H9 (cell line): ENCODE measurements at regions not wholly inside any gene's neighbourhood (a gene's known extent, or its start where the extent isn't known, plus 50 kb on each side); places are given as distances from the start of the nearest gene placed in this dataset.
A peak's percentile ranks its signal among the peaks of the same experiment; 100 is the strongest.

Experiments used
- DNase-seq: peaks from one replicate; pipeline ENCODE4 v3.0.0-alpha.2; 2017
- H2AFZ ChIP-seq: one replicate; pipeline ENCODE4 v1.6.1; 2013; ENCODE audit warnings: mild to moderate bottlenecking, low read length, control low read depth, moderate library complexity
- H2AK5ac ChIP-seq: 2 replicates; pipeline ENCODE4 v1.6.1; 2013; ENCODE audit warnings: low read length, control low read depth, mixed read lengths; ENCODE audit not compliant: insufficient read length
- H2BK120ac ChIP-seq: one replicate; pipeline ENCODE4 v1.6.1; 2013; ENCODE audit warnings: low read depth, mild to moderate bottlenecking, low read length, control low read depth, inconsistent platforms; ENCODE audit not compliant: poor library complexity, severe bottlenecking
- H2BK12ac ChIP-seq: 2 replicates; pipeline ENCODE4 v1.6.1; 2013; ENCODE audit warnings: low read length, control low read depth, mixed read lengths, low read depth; ENCODE audit not compliant: insufficient read length
- H2BK15ac ChIP-seq: 2 replicates; pipeline ENCODE4 v1.6.1; 2013; ENCODE audit warnings: low read depth, low read length, control low read depth
- H2BK20ac ChIP-seq: one replicate; pipeline ENCODE4 v1.6.1; 2013; ENCODE audit warnings: low read depth, mild to moderate bottlenecking, low read length, control low read depth, inconsistent platforms; ENCODE audit not compliant: poor library complexity, severe bottlenecking
- H2BK5ac ChIP-seq: 2 replicates; pipeline ENCODE4 v1.6.1; 2013; ENCODE audit warnings: low read length, control low read depth, mixed read lengths; ENCODE audit not compliant: insufficient read length
- H3K14ac ChIP-seq: 2 replicates; pipeline ENCODE4 v1.6.1; 2013; ENCODE audit warnings: low read length, control low read depth; ENCODE audit not compliant: insufficient read depth
- H3K18ac ChIP-seq: 2 replicates; pipeline ENCODE4 v1.6.1; 2013; ENCODE audit warnings: low read depth, mild to moderate bottlenecking, mixed read lengths, low read length, control low read depth; ENCODE audit not compliant: insufficient read length
- H3K23ac ChIP-seq: 2 replicates; pipeline ENCODE4 v1.6.1; 2013; ENCODE audit warnings: low read length, control low read depth, mixed read lengths, low read depth; ENCODE audit not compliant: insufficient read length
- H3K23me2 ChIP-seq: 2 replicates; pipeline ENCODE4 v1.6.1; 2013; ENCODE audit warnings: low read depth, mild to moderate bottlenecking, mixed read lengths, low read length, control low read depth; ENCODE audit not compliant: insufficient read length, poor library complexity, severe bottlenecking
- H3K27ac ChIP-seq: 2 replicates; pipeline ENCODE4 v1.5.1; 2013; ENCODE audit warnings: low read length, control low read depth, mixed read lengths, low read depth; ENCODE audit not compliant: insufficient read length
- H3K27me3 ChIP-seq: 2 replicates; pipeline ENCODE4 v1.6.1; 2013; ENCODE audit warnings: low read length, control low read depth, inconsistent platforms; ENCODE audit not compliant: insufficient read depth
- H3K4ac ChIP-seq: 2 replicates; pipeline ENCODE4 v1.6.1; 2013; ENCODE audit warnings: low read depth, mild to moderate bottlenecking, control low read depth, inconsistent platforms, low read length, moderate library complexity
- H3K4me1 ChIP-seq: 2 replicates; pipeline ENCODE4 v1.6.1; 2013; ENCODE audit warnings: low read length, control low read depth, inconsistent platforms; ENCODE audit not compliant: insufficient read depth
- H3K4me2 ChIP-seq: 2 replicates; pipeline ENCODE4 v1.6.1; 2013; ENCODE audit warnings: low read length, control low read depth, mixed read lengths; ENCODE audit not compliant: insufficient read length, insufficient read depth
- H3K56ac ChIP-seq: 2 replicates; pipeline ENCODE4 v1.6.1; 2013; ENCODE audit warnings: low read depth, mild to moderate bottlenecking, mixed read lengths, low read length, control low read depth; ENCODE audit not compliant: insufficient read length
- H3K79me1 ChIP-seq: 2 replicates; pipeline ENCODE4 v1.6.1; 2013; ENCODE audit warnings: low read depth, mild to moderate bottlenecking, moderate library complexity, low read length, control low read depth, inconsistent platforms; ENCODE audit not compliant: insufficient read depth, poor library complexity, severe bottlenecking
- H3K79me2 ChIP-seq: 2 replicates; pipeline ENCODE4 v1.6.1; 2013; ENCODE audit warnings: low read length, control low read depth, inconsistent platforms; ENCODE audit not compliant: insufficient read depth
- H3K9ac ChIP-seq: 2 replicates; pipeline ENCODE4 v1.6.1; 2013; ENCODE audit warnings: low read length, control low read depth, mixed read lengths; ENCODE audit not compliant: insufficient read length; ENCODE audit errors: extremely low read depth
- H3K9me3 ChIP-seq: one replicate; pipeline ENCODE4 v1.6.1; 2013; ENCODE audit warnings: low read depth, low read length, inconsistent platforms; ENCODE audit not compliant: control insufficient read depth
- H3T11ph ChIP-seq: one replicate; pipeline ENCODE4 v1.6.1; 2013; ENCODE audit warnings: mild to moderate bottlenecking, low read length, control low read depth, inconsistent platforms
- H4K20me1 ChIP-seq: one replicate; pipeline ENCODE4 v1.6.1; 2013; ENCODE audit not compliant: control insufficient read depth, insufficient read length, insufficient read depth
- H4K5ac ChIP-seq: 2 replicates; pipeline ENCODE4 v1.6.1; 2013; ENCODE audit warnings: low read depth, mild to moderate bottlenecking, mixed read lengths, low read length, control low read depth; ENCODE audit not compliant: insufficient read length
- H4K8ac ChIP-seq: replicated peaks from 2 replicates; pipeline ENCODE4 v1.6.1; 2013; ENCODE audit warnings: low read length, control low read depth, mixed read lengths, low read depth; ENCODE audit not compliant: insufficient read length
- H4K91ac ChIP-seq: 2 replicates; pipeline ENCODE4 v1.6.1; 2013; ENCODE audit warnings: low read depth, mild to moderate bottlenecking, moderate library complexity, mixed read lengths, low read length, control low read depth; ENCODE audit not compliant: insufficient read length
- H3K27ac Mint-ChIP-seq, 3 experiments: 2 replicates in 2 of 3; 3 replicates in 1 of 3; pipeline ENCODE4 v1.8.0; 2020 to 2021; ENCODE audit warnings: mixed read lengths in 3 of 3, mild to moderate bottlenecking in 1 of 3, moderate library complexity in 1 of 3
- H3K27me3 Mint-ChIP-seq: 2 replicates; pipeline ENCODE4 v1.8.0; 2021; ENCODE audit warnings: low read depth, mild to moderate bottlenecking, moderate library complexity, mixed read lengths
- H3K36me3 Mint-ChIP-seq, 3 experiments: 2 replicates in 2 of 3; 3 replicates in 1 of 3; pipeline ENCODE4 v1.8.0; 2020 to 2021; ENCODE audit warnings: low read depth in 3 of 3, mixed read lengths in 3 of 3; ENCODE audit not compliant: insufficient read depth in 1 of 3
- H3K4me1 Mint-ChIP-seq, 2 experiments: 2 replicates each; pipeline ENCODE4 v1.8.0; 2020; ENCODE audit warnings: mixed read lengths in 2 of 2
- H3K4me3 Mint-ChIP-seq, 2 experiments: 2 replicates in 1 of 2; 3 replicates in 1 of 2; pipeline ENCODE4 v1.8.0; 2020 to 2021; ENCODE audit warnings: mild to moderate bottlenecking in 2 of 2, mixed read lengths in 2 of 2, moderate library complexity in 1 of 2
- H3K9me3 Mint-ChIP-seq, 2 experiments: 2 replicates in 1 of 2; 3 replicates in 1 of 2; pipeline ENCODE4 v1.8.0; 2020; ENCODE audit warnings: mild to moderate bottlenecking in 2 of 2, mixed read lengths in 2 of 2, moderate library complexity in 1 of 2
- CTCF ChIP-seq: fragments of 200-600 bp; sonication (generic); conservative IDR thresholded peaks from 3 replicates; pipeline ENCODE4 v1.8.0; 2021; ENCODE audit warnings: antibody characterized with exemption, mild to moderate bottlenecking
- WGBS: extraction: QIAGEN DNeasy Blood & Tissue Kit; methylation state at CpG from one replicate; pipeline ENCODE4 v1.1.7; 2013; ENCODE audit warnings: missing lambda C conversion rate, low lambda C conversion rate, mixed read lengths; ENCODE audit not compliant: insufficient read length; ENCODE audit errors: extremely low coverage; 5-methylcytosine and 5-hydroxymethylcytosine counted together

GRCh38 chr1:147388969-147389368, 146.5 kb downstream of the CHD1L start:
- DNase-seq = peak; percentile 28
- H3K18ac ChIP-seq = no peak overlapping the region
- no CpG with 5 or more reads among the region's 4 CpGs for WGBS

More at GRCh38 chr1:147388969-147389368, 146.5 kb downstream of the CHD1L start:
- Histone ChIP-seq H3K27me3 (no peaks in the 10 kb centered on the region), H2BK120ac (no peak overlapping the region), H3T11ph (no peak overlapping the region), H4K91ac (no peak overlapping the region), H3K4me2 (no peak overlapping the region), H2BK20ac (no peak overlapping the region), H3K14ac (no peak overlapping the region), H3K4ac (no peak overlapping the region), H3K27ac (no peak overlapping the region), H4K5ac (no peak overlapping the region), H3K23me2 (no peaks in the 10 kb centered on the region), H4K8ac (no peak overlapping the region), H3K4me1 (no peaks in the 10 kb centered on the region), H2BK15ac (no peak overlapping the region), H3K23ac (no peak overlapping the region), H3K79me2 (no peaks in the 10 kb centered on the region), H3K56ac (no peak overlapping the region), H2BK12ac (no peak overlapping the region), H3K79me1 (no peaks in the 10 kb centered on the region), H3K9ac (no peak overlapping the region), H2AK5ac (no peak overlapping the region), H2BK5ac (no peak overlapping the region), H2AFZ (no peak overlapping the region), H3K9me3 (no peaks in the 10 kb centered on the region), H4K20me1 (no peaks in the 10 kb centered on the region)
- TF ChIP-seq CTCF = no peak
- Mint-ChIP-seq H3K4me3 (no peak overlapping the region), H3K36me3 (no peaks in the 10 kb centered on the region; a peak in 1 of 7 replicates), H3K4me1 (peaks cover 7 to 12% of the 10 kb centered on the region in 2 experiments), H3K27ac (no peak overlapping the region; a peak in 1 of 7 replicates), H3K9me3 (peaks cover 8% of the 10 kb centered on the region in 2 experiments; a peak in 4 of 5 replicates), H3K27me3 (peaks cover 3% of the 10 kb centered on the region)
